Midbrain (tissue), 1 donor: ENCODE measurements at regions not wholly inside any gene's neighbourhood (a gene's known extent, or its start where the extent isn't known, plus 50 kb on each side); places are given as distances from the start of the nearest gene placed in this dataset.
"Not testable (repeated sequence)": the region's sequence is repeated elsewhere in the genome, so short reads cannot be mapped to it uniquely, and the experiment has no call there.

Experiments used
- DNase-seq: peaks from one replicate; lab custom pipeline; 2025; lab: John Stamatoyannopoulos, UW

DNA sequence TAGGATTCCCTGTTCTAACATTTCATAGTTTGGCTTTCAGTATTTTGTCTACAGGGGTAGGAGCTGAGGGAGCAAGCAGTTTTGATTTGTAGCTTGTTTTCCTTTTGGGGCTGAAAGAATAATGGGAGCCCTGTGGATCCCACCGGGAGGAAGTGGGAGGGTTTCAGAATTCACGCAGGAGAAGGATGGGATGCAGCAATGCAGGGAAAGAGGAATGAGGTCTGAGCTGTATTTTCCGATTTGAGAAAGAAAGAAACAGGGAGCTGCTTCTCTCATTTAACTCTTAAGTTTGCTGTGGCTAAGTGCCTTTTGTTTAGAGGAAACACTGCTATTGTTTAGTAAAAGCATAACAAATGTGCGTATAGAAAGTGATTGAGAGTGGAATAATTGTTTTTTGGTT, 141.0 kb downstream of the ADCYAP1 start:
- no peak for DNase-seq

- no peak for DNase-seq
Observed at GRCh38 chr18:1047406-1047805, 142.7 kb downstream of the ADCYAP1 start.

- DNase-seq, result no peak
Observed at GRCh38 chr18:1048032-1048431, 143.4 kb downstream of the ADCYAP1 start.

GRCh38 chr18:1049173-1049572, 144.5 kb downstream of the ADCYAP1 start:
- DNase-seq, result no peak

- no peak for DNase-seq
Observed at GRCh38 chr18:1050012-1050657, 145.5 kb downstream of the ADCYAP1 start.

GRCh38 chr18:1052301-1052700, 147.6 kb downstream of the ADCYAP1 start:
- DNase-seq, result no peak

DNA sequence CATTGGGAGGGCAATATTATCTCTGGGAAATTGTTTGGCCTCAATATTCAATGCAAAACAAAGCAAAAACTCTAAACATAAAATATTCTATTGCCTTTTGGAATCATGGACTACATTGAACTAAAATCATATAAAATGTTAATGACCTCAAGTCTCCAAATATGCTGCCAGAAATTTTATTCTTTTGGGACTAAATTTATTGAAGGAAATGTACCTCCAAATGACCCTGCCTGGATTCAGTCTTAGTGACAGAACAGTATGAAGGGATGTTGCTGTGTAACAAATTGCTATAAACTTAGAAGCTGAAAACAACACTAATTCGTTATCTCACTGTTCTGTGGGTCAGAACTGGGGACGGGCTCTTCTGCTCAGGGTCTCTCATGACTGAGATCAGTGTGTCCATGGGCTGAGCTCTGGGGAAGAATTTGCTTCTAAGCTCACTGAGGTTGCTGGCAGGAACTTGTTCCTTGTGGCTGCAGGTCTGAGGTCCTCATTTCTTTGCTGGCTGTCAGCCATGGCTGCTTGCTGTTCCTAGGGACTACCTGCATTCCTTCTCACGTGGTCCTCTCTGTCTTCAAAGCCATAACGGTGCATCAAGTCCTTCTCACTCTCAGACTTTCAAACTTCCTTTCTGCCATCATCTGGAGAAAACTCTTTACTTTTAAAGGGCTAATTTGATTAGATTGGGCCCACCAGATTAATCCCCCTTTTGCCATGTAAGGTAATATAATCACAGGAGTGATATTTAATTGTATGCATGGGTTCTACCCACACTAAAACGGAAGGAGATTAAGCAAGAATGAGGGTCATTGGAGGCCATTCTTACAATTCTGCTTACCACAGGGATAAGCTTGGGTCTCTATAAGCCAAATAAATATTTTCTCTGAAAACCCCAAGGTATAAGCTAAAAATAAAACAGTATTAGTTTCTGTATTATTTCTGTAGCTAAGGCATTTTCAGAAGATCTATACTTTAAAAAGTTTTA, 149.0 kb downstream of the ADCYAP1 start:
- DNase-seq, result no peak

DNA sequence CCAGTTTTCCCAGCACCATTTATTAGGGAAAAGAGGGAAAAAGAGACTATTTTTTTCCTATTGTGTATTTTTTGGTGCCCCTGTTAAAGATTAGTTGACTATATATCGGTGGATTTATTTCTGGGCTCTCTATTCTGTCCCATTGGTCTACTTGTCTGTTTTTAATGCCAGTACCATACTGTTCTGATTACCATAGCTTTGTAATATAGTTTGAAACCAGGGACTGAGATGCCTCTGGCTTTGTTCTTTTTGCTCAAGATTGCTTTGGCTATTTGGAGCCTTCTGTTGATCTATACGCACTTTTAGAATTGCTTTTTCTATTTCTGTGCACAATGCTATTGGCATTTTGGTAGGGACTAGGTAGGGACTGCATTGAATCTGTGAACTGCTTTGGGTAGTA, 151.7 kb downstream of the ADCYAP1 start:
- no peak for DNase-seq

- DNase-seq, result no peak
Observed at GRCh38 chr18:1057367-1057766, 152.7 kb downstream of the ADCYAP1 start.

GRCh38 chr18:1062588-1062987, 157.9 kb downstream of the ADCYAP1 start:
- no peak for DNase-seq

- no peak for DNase-seq
Observed at GRCh38 chr18:1075322-1075721, 170.7 kb downstream of the ADCYAP1 start.

DNA sequence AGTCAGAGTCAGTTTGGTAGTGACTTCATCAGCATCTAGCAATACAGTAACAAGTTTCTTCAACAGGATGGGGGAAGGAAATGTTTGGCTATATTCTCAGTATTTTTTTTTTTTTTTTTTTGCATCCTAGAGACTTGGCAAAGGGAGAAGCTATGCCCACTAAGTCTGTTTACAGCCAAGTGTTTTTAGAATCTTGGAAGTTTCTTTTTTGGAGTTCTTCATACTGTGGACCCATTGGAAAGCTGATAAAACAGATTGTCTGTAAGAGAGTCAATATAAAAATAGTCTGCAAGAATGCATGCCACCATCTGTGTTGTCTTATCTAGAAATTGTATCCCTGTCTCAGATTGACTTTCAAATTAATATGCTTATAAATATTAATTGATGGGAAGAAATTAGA, 171.2 kb downstream of the ADCYAP1 start:
- DNase-seq, result no peak

DNA sequence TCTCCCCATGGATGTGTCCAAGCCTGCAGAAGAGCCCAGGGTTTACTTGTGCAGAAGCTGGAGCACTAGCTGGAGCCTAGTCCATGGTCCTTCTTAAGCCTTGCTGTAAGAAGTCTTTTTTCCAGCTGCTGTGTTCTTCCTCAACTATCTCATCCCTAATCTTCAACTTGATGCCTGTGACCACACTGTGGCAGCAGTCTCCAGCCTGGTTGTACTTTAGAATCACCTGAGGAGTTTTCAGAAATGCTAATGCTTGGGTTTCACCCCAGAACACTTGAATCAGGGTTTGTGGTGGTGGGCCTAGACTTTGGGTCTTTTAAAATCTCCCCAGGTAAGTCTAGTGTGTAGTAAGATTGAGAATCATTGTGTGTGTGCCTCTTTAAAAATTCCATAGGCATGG, 173.6 kb downstream of the ADCYAP1 start:
- DNase-seq, result no peak

GRCh38 chr18:1083675-1084074, 179.0 kb downstream of the ADCYAP1 start:
- not testable (repeated sequence) for DNase-seq

DNA sequence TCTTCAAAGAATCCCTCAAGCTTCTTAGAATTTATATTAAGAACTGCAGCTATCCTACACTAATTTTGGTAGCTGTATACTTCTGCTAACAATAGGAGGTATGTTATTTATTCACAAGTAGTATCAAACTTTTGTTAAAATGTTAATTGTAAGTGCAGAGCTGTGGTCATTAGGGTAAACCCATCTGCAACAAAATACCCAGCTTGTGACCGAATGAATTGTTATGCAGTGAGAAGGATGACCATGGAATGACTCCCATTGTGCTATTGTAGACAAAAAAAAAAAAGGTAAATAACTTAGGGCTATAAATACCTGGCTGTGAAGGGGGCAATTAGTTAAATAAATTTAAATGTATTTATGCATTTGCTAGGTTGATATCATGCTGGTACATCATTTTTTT, 186.1 kb downstream of the ADCYAP1 start:
- DNase-seq, result no peak

DNA sequence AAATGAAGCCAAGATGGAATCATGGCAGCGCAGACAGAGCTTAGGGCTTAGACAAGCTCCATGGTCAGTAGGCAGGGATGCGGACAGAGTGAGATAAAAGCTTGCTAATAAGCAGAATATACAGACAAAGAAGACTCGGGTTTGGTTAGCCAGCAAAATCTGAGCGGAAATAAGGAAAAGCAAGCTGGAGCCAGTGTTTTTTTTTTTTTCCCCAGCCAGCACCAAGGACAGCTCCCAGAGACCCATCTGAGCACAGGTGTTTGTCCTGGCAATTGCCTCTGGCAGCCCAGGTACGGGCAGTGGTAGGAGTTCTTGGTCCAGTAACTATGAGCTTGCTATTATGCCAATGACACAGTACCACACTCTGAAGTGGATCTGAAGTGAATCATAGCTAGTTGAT, 187.6 kb downstream of the ADCYAP1 start:
- no peak for DNase-seq

DNA sequence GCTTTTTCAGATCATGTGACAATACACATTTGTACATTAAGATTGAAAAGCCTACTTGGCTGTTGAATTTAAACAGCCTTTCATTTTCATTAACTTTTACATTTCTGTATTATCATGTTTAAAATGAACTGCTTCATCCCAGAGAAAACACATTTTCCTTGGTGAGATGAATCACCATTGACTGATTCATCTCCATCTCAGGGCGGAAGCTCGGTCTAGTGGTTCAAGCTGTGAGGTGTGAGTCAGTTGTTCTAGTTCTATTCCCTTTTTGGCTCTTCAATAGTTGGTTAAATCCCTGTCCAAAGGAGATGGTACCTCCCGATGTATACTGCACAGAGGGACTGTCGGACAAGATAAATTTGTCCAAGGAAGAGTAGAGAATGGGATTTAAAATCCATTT, 189.7 kb downstream of the ADCYAP1 start:
- DNase-seq, result no peak

GRCh38 chr18:1097991-1098735, 193.5 kb downstream of the ADCYAP1 start:
- DNase-seq, result not testable (repeated sequence)

DNA sequence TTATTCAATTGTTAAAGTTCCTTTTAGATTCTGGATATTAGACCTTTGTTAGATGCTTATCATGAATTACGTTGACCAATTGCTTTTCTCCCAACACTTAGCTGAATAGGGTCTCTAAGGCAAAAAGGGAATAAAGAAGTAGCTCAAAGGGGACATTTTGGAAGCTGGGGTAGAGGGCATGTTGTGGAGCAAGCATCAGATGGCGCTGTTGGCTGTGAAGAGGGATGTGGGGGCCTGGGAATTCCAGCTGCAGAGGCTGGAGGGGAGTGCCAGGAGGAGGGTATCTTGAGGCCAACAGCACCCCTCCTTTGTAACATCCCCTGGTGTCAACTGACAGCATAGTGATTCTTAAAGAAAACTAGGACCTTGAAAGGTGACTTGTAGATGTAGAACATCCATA, 198.2 kb downstream of the ADCYAP1 start:
- no peak for DNase-seq

DNA sequence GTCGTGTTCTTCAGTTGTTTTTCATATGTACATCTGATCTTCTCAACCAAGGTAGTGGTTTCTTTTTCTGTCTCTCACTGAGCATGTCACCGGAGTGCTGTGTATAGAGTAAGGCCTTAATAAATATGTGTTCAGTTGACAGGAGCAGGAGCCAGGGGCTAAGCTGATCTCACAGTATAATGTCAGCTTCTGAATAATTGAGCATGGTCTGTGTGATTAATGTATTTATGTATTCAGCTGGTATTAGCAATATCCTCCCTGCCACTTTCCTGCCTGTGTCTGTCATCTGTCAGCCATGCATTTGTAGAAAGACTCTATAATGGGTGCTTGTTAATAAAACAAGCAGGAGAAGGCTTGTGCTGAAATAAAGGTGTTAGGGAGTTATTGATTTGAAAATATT, 198.9 kb downstream of the ADCYAP1 start:
- no peak for DNase-seq

- DNase-seq, result no peak
Observed at GRCh38 chr18:1104181-1104881, 199.7 kb downstream of the ADCYAP1 start.

- DNase-seq, result no peak
Observed at GRCh38 chr18:1124495-1124894, 219.8 kb downstream of the ADCYAP1 start.
